Activated naive CD8-positive, alpha-beta T cell treated with anti-CD3 and anti-CD28 coated beads, Interleukin-2, amount 50 U/mL, for 24 hours (primary cell): ENCODE measurements at regions not wholly inside any gene's neighbourhood (a gene's known extent, or its start where the extent isn't known, plus 50 kb on each side); places are given as distances from the start of the nearest gene placed in this dataset.

Source experiments
- ATAC-seq: fragments of 150-1000 bp; cut with Tn5 transposase; one replicate; pipeline ENCODE4 v1.10.0; 2021
- DNase-seq: peaks from one replicate; pipeline ENCODE4 v3.0.0; 2021
- H3K27ac Mint-ChIP-seq: one replicate; pipeline ENCODE4 v1.8.0; 2021; ENCODE audit warnings: mild to moderate bottlenecking, mixed read lengths
- H3K27me3 Mint-ChIP-seq: one replicate; pipeline ENCODE4 v1.8.0; 2021; ENCODE audit warnings: mixed read lengths
- H3K36me3 Mint-ChIP-seq: one replicate; pipeline ENCODE4 v1.8.0; 2021; ENCODE audit warnings: low read depth, mixed read lengths
- H3K4me1 Mint-ChIP-seq: one replicate; pipeline ENCODE4 v1.8.0; 2021; ENCODE audit warnings: mixed read lengths
- H3K4me3 Mint-ChIP-seq: one replicate; pipeline ENCODE4 v1.8.0; 2021; ENCODE audit warnings: mild to moderate bottlenecking, moderate library complexity, mixed read lengths
- H3K9me3 Mint-ChIP-seq: one replicate; pipeline ENCODE4 v1.8.0; 2021; ENCODE audit warnings: mixed read lengths

DNA sequence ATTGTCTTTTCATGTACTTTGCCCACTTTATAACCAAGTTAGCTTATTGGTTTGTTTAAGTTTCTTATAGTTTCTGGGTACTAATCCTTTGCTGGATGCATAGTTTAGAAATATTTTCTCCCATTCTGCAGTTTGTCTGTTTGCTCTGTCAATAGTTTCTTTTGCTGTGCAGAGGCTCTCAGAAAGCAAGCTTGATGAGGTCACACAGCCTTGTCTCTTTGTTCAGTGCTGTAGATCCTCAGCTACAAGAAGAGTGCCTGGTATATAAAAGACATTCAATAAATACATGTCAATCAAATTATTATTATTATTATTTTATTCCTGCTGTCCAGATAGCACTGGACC is 55.2 kb upstream of the MEDAG start:
- Mint-ChIP-seq H3K27ac (no peak overlapping the region), H3K4me3 (no peak overlapping the region), H3K4me1 (peaks cover 18% of the 10 kb centered on the region), H3K36me3 (no peaks in the 10 kb centered on the region), H3K27me3 (peaks cover 10% of the 10 kb centered on the region), H3K9me3 (no peaks in the 10 kb centered on the region)
- no peak for ATAC-seq
- DNase-seq, result no peak

DNA sequence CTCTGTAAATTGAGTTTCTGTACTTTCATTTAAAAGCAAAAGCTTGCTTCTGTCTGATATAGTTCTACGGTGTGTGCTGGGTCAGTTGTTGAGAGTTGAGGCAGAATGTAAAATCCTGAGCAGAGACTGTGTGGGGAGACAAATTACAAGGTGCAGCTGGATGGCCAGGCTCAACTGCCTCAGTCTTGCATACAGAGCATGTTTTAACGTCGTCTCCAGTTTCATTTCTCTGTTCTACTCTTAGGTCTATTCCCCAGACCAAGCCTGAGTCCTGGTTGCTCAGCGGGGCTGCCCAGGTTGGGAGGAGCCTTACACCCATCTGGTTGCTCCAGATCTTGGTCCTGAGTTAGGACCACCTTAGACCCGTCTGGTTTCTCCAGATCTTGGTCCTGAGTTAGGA is 54.4 kb upstream of the MEDAG start:
- Mint-ChIP-seq H3K36me3 (no peaks in the 10 kb centered on the region), H3K4me1 (peaks cover 15% of the 10 kb centered on the region)
- ATAC-seq, result no peak

GRCh38 chr13:30855569-30855968 is 50.5 kb upstream of the MEDAG start:
- H3K27me3 Mint-ChIP-seq, result peaks cover 8% of the 10 kb centered on the region
- no peak overlapping the region for H3K4me3 Mint-ChIP-seq
- H3K9me3 Mint-ChIP-seq, result no peaks in the 10 kb centered on the region
- no peak overlapping the region for H3K27ac Mint-ChIP-seq
- no peak for ATAC-seq
- peaks cover 2% of the 10 kb centered on the region for H3K4me1 Mint-ChIP-seq
- H3K36me3 Mint-ChIP-seq, result no peaks in the 10 kb centered on the region
- DNase-seq, result no peak

More for the DNA sequence above, 54.4 kb upstream of the MEDAG start:
- Mint-ChIP-seq H3K27ac (no peak overlapping the region), H3K9me3 (no peaks in the 10 kb centered on the region), H3K27me3 (peaks cover 10% of the 10 kb centered on the region), H3K4me3 (no peak overlapping the region)
- DNase-seq, result no peak

- ATAC-seq (no peak), DNase-seq (no peak)
- H3K36me3 Mint-ChIP-seq, result no peaks in the 10 kb centered on the region
- peaks cover 2% of the 10 kb centered on the region for H3K4me1 Mint-ChIP-seq
- H3K27ac Mint-ChIP-seq, result no peak overlapping the region
- H3K4me3 Mint-ChIP-seq, result no peak overlapping the region
- H3K9me3 Mint-ChIP-seq, result no peaks in the 10 kb centered on the region
- peaks cover 6% of the 10 kb centered on the region for H3K27me3 Mint-ChIP-seq
These were observed 49.9 kb upstream of the MEDAG start for GRCh38 chr13:30856005-30856790.
